Nephron (organoid): ENCODE measurements at regions not wholly inside any gene's neighbourhood (a gene's known extent, or its start where the extent isn't known, plus 50 kb on each side); places are given as distances from the start of the nearest gene placed in this dataset.

Experiments
- H3K27ac Mint-ChIP-seq, 3 experiments: 2 replicates each; pipeline ENCODE4 v1.8.0; 2020; ENCODE audit warnings: mixed read lengths in 3 of 3, mild to moderate bottlenecking in 2 of 3, moderate library complexity in 1 of 3
- H3K27me3 Mint-ChIP-seq: 2 replicates; pipeline ENCODE4 v1.8.0; 2021; ENCODE audit warnings: low read depth, mild to moderate bottlenecking, moderate library complexity, mixed read lengths
- H3K36me3 Mint-ChIP-seq: 2 replicates; pipeline ENCODE4 v1.8.0; 2020; ENCODE audit warnings: low read depth, mixed read lengths
- H3K4me1 Mint-ChIP-seq: 2 replicates; pipeline ENCODE4 v1.8.0; 2020; ENCODE audit warnings: mixed read lengths
- H3K4me3 Mint-ChIP-seq, 3 experiments: 2 replicates each; pipeline ENCODE4 v1.8.0; 2020; ENCODE audit warnings: mild to moderate bottlenecking in 3 of 3, mixed read lengths in 3 of 3, moderate library complexity in 2 of 3
- H3K9me3 Mint-ChIP-seq: 2 replicates; pipeline ENCODE4 v1.8.0; 2020; ENCODE audit warnings: mixed read lengths
- CTCF ChIP-seq, 3 experiments: fragments of 200-600 bp; sonication (generic); IDR thresholded peaks; one replicate each; pipeline ENCODE4 v1.5.0; 2021; ENCODE audit warnings: antibody characterized with exemption in 3 of 3; ENCODE audit not compliant: unreplicated experiment in 3 of 3

- Mint-ChIP-seq H3K4me3 (no peak overlapping the region), H3K9me3 (no peaks in the 10 kb centered on the region), H3K4me1 (no peaks in the 10 kb centered on the region), H3K27ac (no peak overlapping the region), H3K36me3 (no peaks in the 10 kb centered on the region), H3K27me3 (peaks cover 9% of the 10 kb centered on the region)
- no peak for TF ChIP-seq CTCF (IDR thresholded peaks at IDR 0.05; ENCODE audit: unreplicated experiment in 3 of 3)
These were observed 86.7 kb upstream of the BACH2 start for GRCh38 chr6:90383196-90383822.

DNA sequence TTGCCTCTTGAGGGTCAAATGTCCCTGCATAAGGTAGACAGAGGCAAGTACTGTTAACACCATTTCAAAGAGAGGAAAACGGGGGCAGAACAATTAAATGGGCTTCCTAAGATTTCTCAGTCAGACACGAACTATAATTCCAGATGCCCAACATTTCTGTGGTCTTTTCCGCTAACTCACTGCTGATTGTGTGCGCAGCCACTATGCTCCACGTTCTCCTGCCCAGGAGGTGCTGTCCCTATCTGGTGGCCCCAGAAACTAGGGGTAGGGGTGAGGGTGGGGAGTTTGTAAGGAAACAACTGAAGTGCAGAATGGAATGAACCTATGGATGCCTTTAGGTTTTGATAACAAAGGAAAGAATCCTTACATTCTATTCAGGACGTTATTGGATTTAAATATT lies 86.1 kb upstream of the BACH2 start:
- no peak for TF ChIP-seq CTCF (IDR thresholded peaks at IDR 0.05; ENCODE audit: unreplicated experiment in 3 of 3)
- Mint-ChIP-seq H3K36me3 (no peaks in the 10 kb centered on the region), H3K4me3 (no peak overlapping the region), H3K4me1 (no peaks in the 10 kb centered on the region), H3K9me3 (no peaks in the 10 kb centered on the region), H3K27me3 (peaks cover 9% of the 10 kb centered on the region), H3K27ac (no peak overlapping the region)

GRCh38 chr6:90375681-90376439 lies 79.2 kb upstream of the BACH2 start:
- Mint-ChIP-seq H3K4me3 (no peak overlapping the region), H3K27ac (peak overlapping the region; percentile 26 to 79 (median 73)), H3K4me1 (peaks cover 32% of the 10 kb centered on the region), H3K36me3 (no peaks in the 10 kb centered on the region), H3K9me3 (no peaks in the 10 kb centered on the region), H3K27me3 (no peaks in the 10 kb centered on the region)
- no peak for TF ChIP-seq CTCF (IDR thresholded peaks at IDR 0.05; ENCODE audit: unreplicated experiment in 3 of 3)

GRCh38 chr6:90374201-90374600 lies 77.6 kb upstream of the BACH2 start:
- Mint-ChIP-seq H3K27ac (no peak overlapping the region), H3K4me1 (peaks cover 37% of the 10 kb centered on the region), H3K9me3 (no peaks in the 10 kb centered on the region), H3K4me3 (no peak overlapping the region), H3K27me3 (no peaks in the 10 kb centered on the region), H3K36me3 (no peaks in the 10 kb centered on the region)
- no peak for TF ChIP-seq CTCF (IDR thresholded peaks at IDR 0.05; ENCODE audit: unreplicated experiment in 3 of 3)

DNA sequence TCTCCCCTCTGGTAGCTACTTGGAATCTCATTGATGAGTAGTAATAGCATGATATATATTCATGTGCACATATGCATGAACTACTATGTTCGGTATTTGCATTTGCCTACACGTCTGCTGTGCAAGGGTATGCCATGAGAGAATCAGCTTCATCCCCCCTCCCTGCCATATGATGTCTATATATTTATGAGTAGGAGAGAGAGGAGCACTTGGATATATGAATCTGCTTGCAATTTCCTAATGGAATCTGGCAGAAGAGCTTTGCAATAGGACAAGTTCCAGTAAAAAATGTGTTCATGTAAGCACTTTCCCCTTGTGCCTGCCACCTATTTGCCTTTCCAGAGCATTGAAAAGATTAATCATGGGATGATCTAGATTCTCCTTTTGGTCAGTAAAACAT lies 76.2 kb upstream of the BACH2 start:
- H3K27ac Mint-ChIP-seq = peak overlapping the region in 2 of 3 experiments; percentile 35 to 39
- no peak overlapping the region for H3K4me3 Mint-ChIP-seq
- H3K27me3 Mint-ChIP-seq = no peaks in the 10 kb centered on the region
- H3K36me3 Mint-ChIP-seq = no peaks in the 10 kb centered on the region
- H3K4me1 Mint-ChIP-seq = peaks cover 44% of the 10 kb centered on the region
- peaks cover 1% of the 10 kb centered on the region for H3K9me3 Mint-ChIP-seq
- TF ChIP-seq CTCF (IDR thresholded peaks at IDR 0.05; ENCODE audit: unreplicated experiment in 3 of 3) = no peak

DNA sequence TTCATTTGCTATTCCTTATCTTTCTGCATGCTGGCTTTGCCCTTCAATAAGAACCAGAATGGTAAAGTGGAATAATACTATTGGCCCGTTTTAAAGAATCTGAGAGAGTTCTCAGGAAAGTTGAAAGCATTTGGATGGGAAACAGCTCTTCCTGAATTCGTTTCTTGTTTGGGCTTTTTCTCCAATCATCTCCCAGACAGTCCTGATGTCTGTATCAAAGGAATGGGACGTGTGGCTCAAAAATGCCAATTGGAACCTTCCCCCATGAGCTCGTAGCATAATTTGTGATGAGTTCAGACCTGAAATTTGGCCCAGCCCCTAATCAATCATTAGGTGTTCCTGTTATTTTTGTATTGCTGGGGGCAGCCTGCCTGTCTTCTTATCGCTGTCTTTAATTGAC lies 75.8 kb upstream of the BACH2 start:
- Mint-ChIP-seq H3K27me3 (no peaks in the 10 kb centered on the region), H3K4me1 (peaks cover 44% of the 10 kb centered on the region), H3K9me3 (peaks cover 4% of the 10 kb centered on the region), H3K27ac (peak overlapping the region in 2 of 3 experiments; percentile 35 to 39), H3K4me3 (no peak overlapping the region), H3K36me3 (no peaks in the 10 kb centered on the region)
- no peak for TF ChIP-seq CTCF (IDR thresholded peaks at IDR 0.05; ENCODE audit: unreplicated experiment in 3 of 3)
